Peyer's patch (tissue), 4 donors: ENCODE measurements at regions not wholly inside any gene's neighbourhood (a gene's known extent, or its start where the extent isn't known, plus 50 kb on each side); places are given as distances from the start of the nearest gene placed in this dataset.

Experiments
- POLR2A ChIP-seq, 2 donors: fragments of 450-650 bp; IDR thresholded peaks; one replicate each; pipeline ENCODE4 v1.5.1; 2017; ENCODE audit warnings: antibody characterized with exemption in 2 of 2, mild to moderate bottlenecking in 2 of 2, moderate library complexity in 2 of 2
- TF ChIP-seq, protein P1 (sequence below), 6 experiments: fragments of 450-650 bp in 4 of 6; fragments of 200-600 bp in 2 of 6; sonication (generic) in 1 of 6; IDR thresholded peaks; one replicate each; pipeline ENCODE4 v1.5.1; 2017 to 2019; ENCODE audit warnings: antibody characterized with exemption in 6 of 6, mild to moderate bottlenecking in 3 of 6, moderate library complexity in 1 of 6

GRCh38 chr3:147653367-147653923, 244.3 kb downstream of the ZIC1 start:
- TF ChIP-seq, protein P1, sequence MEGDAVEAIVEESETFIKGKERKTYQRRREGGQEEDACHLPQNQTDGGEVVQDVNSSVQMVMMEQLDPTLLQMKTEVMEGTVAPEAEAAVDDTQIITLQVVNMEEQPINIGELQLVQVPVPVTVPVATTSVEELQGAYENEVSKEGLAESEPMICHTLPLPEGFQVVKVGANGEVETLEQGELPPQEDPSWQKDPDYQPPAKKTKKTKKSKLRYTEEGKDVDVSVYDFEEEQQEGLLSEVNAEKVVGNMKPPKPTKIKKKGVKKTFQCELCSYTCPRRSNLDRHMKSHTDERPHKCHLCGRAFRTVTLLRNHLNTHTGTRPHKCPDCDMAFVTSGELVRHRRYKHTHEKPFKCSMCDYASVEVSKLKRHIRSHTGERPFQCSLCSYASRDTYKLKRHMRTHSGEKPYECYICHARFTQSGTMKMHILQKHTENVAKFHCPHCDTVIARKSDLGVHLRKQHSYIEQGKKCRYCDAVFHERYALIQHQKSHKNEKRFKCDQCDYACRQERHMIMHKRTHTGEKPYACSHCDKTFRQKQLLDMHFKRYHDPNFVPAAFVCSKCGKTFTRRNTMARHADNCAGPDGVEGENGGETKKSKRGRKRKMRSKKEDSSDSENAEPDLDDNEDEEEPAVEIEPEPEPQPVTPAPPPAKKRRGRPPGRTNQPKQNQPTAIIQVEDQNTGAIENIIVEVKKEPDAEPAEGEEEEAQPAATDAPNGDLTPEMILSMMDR (IDR thresholded peaks at IDR 0.05), result no peak
- no peak for TF ChIP-seq POLR2A (IDR thresholded peaks at IDR 0.05)
